ENCODE measurements at regions not wholly inside any gene's neighbourhood (a gene's known extent, or its start where the extent isn't known, plus 50 kb on each side); places are given as distances from the start of the nearest gene placed in this dataset.
"Not testable (repeated sequence)": the region's sequence is repeated elsewhere in the genome, so short reads cannot be mapped to it uniquely, and the experiment has no call there.

- intact Hi-C loops (cut with micrococcal nuclease), result no loop called here
- BruUV-seq (replicated peaks), result no TSS peak
- TF ChIP-seq CBX3 (IDR thresholded peaks at IDR 0.05; ENCODE audit: low read depth) (no peak), YY1 (IDR thresholded peaks at IDR 0.05; ENCODE audit: extremely low read depth, insufficient replicate concordance, low read depth, low read length) (no peak), REST (IDR thresholded peaks at IDR 0.05; ENCODE audit: low read depth) (no peak)
- Histone ChIP-seq H3K9ac (ENCODE audit: low read length) (no peak overlapping the region), H3K9me2 (ENCODE audit: insufficient read depth) (no peaks in the 10 kb centered on the region), H4K20me1 (ENCODE audit: insufficient read depth) (no peaks in the 10 kb centered on the region), H3K4me2 (ENCODE audit: low read length) (no peak overlapping the region), H3K27me3 (ENCODE audit: insufficient read depth, low read length) (peaks cover 5% of the 10 kb centered on the region; the same call in 1 of the 2 replicates), H3K9me3 (ENCODE audit: control insufficient read depth in 1 of 2, insufficient read depth in 1 of 2, low read depth in 1 of 2, low read length in 2 of 2) (no peaks in the 10 kb centered on the region), H3K4me1 (ENCODE audit: control insufficient read depth in 1 of 2, insufficient read depth in 2 of 2, low read length in 2 of 2) (no peaks in the 10 kb centered on the region), H3K36me3 (ENCODE audit: control insufficient read depth in 1 of 2, insufficient read depth in 2 of 2, low read length in 2 of 2) (no peaks in the 10 kb centered on the region), H3K27ac (ENCODE audit: low read depth, low read length) (no peak overlapping the region), H2AFZ (ENCODE audit: low read depth, low read length, poor library complexity, severe bottlenecking) (no peak overlapping the region), H3K4me3 (replicated peaks in 1 of 2; ENCODE audit: low read depth in 1 of 2, low read length in 2 of 2) (no peak overlapping the region), H3K79me2 (ENCODE audit: insufficient read depth, low read length) (no peaks in the 10 kb centered on the region)
- ChIA-PET CTCF (no interaction called here), POLR2A (no interaction called here), RAD21 (ENCODE audit: low non-redundant PET in 1 of 2, low total read pairs in 2 of 2, uncharacterized antibody in 2 of 2, unreplicated experiment in 2 of 2) (no interaction called here)
- no peak for ATAC-seq
- DNase-seq (ENCODE audit: low read depth, low spot score), result no peak
These were observed 572.1 kb upstream of the ADAMTS9 start for GRCh38 chr3:65259946-65260345.

GRCh38 chr3:65252914-65253313 lies 565.1 kb upstream of the ADAMTS9 start:
- H3K4me1 ChIP-seq (ENCODE audit: control insufficient read depth in 1 of 2, insufficient read depth in 2 of 2, low read length in 2 of 2); H3K27ac ChIP-seq (ENCODE audit: low read depth, low read length); H3K79me2 ChIP-seq (ENCODE audit: insufficient read depth, low read length); H3K9me2 ChIP-seq (ENCODE audit: insufficient read depth); H3K4me2 ChIP-seq (ENCODE audit: low read length); ATAC-seq; H3K36me3 ChIP-seq (ENCODE audit: control insufficient read depth in 1 of 2, insufficient read depth in 2 of 2, low read length in 2 of 2); intact Hi-C loops (cut with micrococcal nuclease); DNase-seq (ENCODE audit: low read depth, low spot score); H3K9ac ChIP-seq (ENCODE audit: low read length); BruUV-seq (replicated peaks); H2AFZ ChIP-seq (ENCODE audit: low read depth, low read length, poor library complexity, severe bottlenecking); RAD21 ChIA-PET (ENCODE audit: low non-redundant PET in 1 of 2, low total read pairs in 2 of 2, uncharacterized antibody in 2 of 2, unreplicated experiment in 2 of 2); H3K27me3 ChIP-seq (ENCODE audit: insufficient read depth, low read length); CTCF ChIA-PET; H3K9me3 ChIP-seq (ENCODE audit: control insufficient read depth in 1 of 2, insufficient read depth in 1 of 2, low read depth in 1 of 2, low read length in 2 of 2); H4K20me1 ChIP-seq (ENCODE audit: insufficient read depth); POLR2A ChIA-PET; H3K4me3 ChIP-seq (replicated peaks in 1 of 2; ENCODE audit: low read depth in 1 of 2, low read length in 2 of 2): not testable (repeated sequence)
